ENCODE measurements at regions not wholly inside any gene's neighbourhood (a gene's known extent, or its start where the extent isn't known, plus 50 kb on each side); places are given as distances from the start of the nearest gene placed in this dataset.

- TF ChIP-seq, protein P1, sequence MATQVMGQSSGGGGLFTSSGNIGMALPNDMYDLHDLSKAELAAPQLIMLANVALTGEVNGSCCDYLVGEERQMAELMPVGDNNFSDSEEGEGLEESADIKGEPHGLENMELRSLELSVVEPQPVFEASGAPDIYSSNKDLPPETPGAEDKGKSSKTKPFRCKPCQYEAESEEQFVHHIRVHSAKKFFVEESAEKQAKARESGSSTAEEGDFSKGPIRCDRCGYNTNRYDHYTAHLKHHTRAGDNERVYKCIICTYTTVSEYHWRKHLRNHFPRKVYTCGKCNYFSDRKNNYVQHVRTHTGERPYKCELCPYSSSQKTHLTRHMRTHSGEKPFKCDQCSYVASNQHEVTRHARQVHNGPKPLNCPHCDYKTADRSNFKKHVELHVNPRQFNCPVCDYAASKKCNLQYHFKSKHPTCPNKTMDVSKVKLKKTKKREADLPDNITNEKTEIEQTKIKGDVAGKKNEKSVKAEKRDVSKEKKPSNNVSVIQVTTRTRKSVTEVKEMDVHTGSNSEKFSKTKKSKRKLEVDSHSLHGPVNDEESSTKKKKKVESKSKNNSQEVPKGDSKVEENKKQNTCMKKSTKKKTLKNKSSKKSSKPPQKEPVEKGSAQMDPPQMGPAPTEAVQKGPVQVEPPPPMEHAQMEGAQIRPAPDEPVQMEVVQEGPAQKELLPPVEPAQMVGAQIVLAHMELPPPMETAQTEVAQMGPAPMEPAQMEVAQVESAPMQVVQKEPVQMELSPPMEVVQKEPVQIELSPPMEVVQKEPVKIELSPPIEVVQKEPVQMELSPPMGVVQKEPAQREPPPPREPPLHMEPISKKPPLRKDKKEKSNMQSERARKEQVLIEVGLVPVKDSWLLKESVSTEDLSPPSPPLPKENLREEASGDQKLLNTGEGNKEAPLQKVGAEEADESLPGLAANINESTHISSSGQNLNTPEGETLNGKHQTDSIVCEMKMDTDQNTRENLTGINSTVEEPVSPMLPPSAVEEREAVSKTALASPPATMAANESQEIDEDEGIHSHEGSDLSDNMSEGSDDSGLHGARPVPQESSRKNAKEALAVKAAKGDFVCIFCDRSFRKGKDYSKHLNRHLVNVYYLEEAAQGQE (IDR thresholded peaks at IDR 0.05; ENCODE audit: insufficient read depth in 1 of 2, low read depth in 2 of 2, low read length in 2 of 2), result no peak
- no peak for TF ChIP-seq SIN3A (IDR thresholded peaks at IDR 0.05; ENCODE audit: borderline replicate concordance, insufficient read depth, low read length)
- no peak for TF ChIP-seq TAF1 (IDR thresholded peaks at IDR 0.05; ENCODE audit: borderline replicate concordance, insufficient read depth, low read length)
- TF ChIP-seq POLR2AphosphoS5 (IDR thresholded peaks at IDR 0.05; ENCODE audit: low read depth, low read length), result no peak
- no peak for TF ChIP-seq FOXP2 (optimal IDR thresholded peaks at IDR 0.05; ENCODE audit: borderline replicate concordance, extremely low read depth, extremely low read length, insufficient read depth)
Measured at GRCh38 chr9:126116351-126117157, 210.1 kb upstream of the MVB12B start.

DNA sequence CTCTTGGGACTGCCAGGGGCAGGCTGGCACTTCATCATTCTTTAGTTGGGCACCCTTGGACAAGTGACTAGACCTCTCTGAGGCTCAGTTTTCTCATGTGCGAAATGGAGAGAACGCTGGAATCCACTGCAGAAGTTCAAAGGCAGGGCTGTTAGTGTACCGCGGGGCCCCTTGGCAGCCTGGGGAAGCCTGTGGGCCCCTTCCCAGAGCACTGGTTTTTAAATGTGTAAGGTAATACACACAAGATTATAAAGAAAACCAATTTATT, 209.5 kb upstream of the MVB12B start:
- TF ChIP-seq SIN3A (IDR thresholded peaks at IDR 0.05; ENCODE audit: borderline replicate concordance, insufficient read depth, low read length) (no peak), TAF1 (IDR thresholded peaks at IDR 0.05; ENCODE audit: borderline replicate concordance, insufficient read depth, low read length) (no peak), POLR2AphosphoS5 (IDR thresholded peaks at IDR 0.05; ENCODE audit: low read depth, low read length) (no peak), FOXP2 (optimal IDR thresholded peaks at IDR 0.05; ENCODE audit: borderline replicate concordance, extremely low read depth, extremely low read length, insufficient read depth) (no peak)
- TF ChIP-seq, protein P1 (IDR thresholded peaks at IDR 0.05; ENCODE audit: insufficient read depth in 1 of 2, low read depth in 2 of 2, low read length in 2 of 2), result no peak

- TF ChIP-seq SIN3A (IDR thresholded peaks at IDR 0.05; ENCODE audit: borderline replicate concordance, insufficient read depth, low read length) (no peak), POLR2AphosphoS5 (IDR thresholded peaks at IDR 0.05; ENCODE audit: low read depth, low read length) (no peak), FOXP2 (optimal IDR thresholded peaks at IDR 0.05; ENCODE audit: borderline replicate concordance, extremely low read depth, extremely low read length, insufficient read depth) (no peak), TAF1 (IDR thresholded peaks at IDR 0.05; ENCODE audit: borderline replicate concordance, insufficient read depth, low read length) (no peak)
- TF ChIP-seq, protein P1 (IDR thresholded peaks at IDR 0.05; ENCODE audit: insufficient read depth in 1 of 2, low read depth in 2 of 2, low read length in 2 of 2), result no peak
Measured at GRCh38 chr9:126117631-126118030, 209.0 kb upstream of the MVB12B start.

- TF ChIP-seq SIN3A (IDR thresholded peaks at IDR 0.05; ENCODE audit: borderline replicate concordance, insufficient read depth, low read length) (no peak), POLR2AphosphoS5 (IDR thresholded peaks at IDR 0.05; ENCODE audit: low read depth, low read length) (no peak), TAF1 (IDR thresholded peaks at IDR 0.05; ENCODE audit: borderline replicate concordance, insufficient read depth, low read length) (no peak), FOXP2 (optimal IDR thresholded peaks at IDR 0.05; ENCODE audit: borderline replicate concordance, extremely low read depth, extremely low read length, insufficient read depth) (no peak)
- TF ChIP-seq, protein P1 (IDR thresholded peaks at IDR 0.05; ENCODE audit: insufficient read depth in 1 of 2, low read depth in 2 of 2, low read length in 2 of 2), result no peak
Measured at GRCh38 chr9:126119731-126120130, 206.9 kb upstream of the MVB12B start.

All from PFSK-1 (cell line).